ENCODE measurements at regions not wholly inside any gene's neighbourhood (a gene's known extent, or its start where the extent isn't known, plus 50 kb on each side); places are given as distances from the start of the nearest gene placed in this dataset.
"Not testable (repeated sequence)": the region's sequence is repeated elsewhere in the genome, so short reads cannot be mapped to it uniquely, and the experiment has no call there.

DNA sequence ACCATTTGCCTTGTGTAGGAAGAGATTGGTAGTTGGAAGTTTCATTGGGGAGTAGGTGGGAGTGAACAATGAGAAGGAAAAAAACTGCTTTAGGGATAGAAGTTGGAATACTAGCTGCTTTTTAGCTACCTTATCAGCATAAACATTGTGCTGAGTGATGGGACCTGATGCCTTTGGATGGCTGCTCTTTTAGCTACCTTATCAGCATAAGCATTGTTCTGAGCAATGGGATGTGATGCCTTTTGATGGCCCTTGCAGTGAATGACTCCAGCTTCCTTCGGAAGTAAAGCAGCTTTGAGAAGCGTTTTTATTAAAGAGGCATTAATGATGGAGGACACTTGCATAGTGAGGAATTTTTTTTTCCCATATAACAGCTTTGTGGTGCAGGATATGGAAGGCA is 168.2 kb upstream of the NLGN4Y start:
- no peak for DNase-seq

DNA sequence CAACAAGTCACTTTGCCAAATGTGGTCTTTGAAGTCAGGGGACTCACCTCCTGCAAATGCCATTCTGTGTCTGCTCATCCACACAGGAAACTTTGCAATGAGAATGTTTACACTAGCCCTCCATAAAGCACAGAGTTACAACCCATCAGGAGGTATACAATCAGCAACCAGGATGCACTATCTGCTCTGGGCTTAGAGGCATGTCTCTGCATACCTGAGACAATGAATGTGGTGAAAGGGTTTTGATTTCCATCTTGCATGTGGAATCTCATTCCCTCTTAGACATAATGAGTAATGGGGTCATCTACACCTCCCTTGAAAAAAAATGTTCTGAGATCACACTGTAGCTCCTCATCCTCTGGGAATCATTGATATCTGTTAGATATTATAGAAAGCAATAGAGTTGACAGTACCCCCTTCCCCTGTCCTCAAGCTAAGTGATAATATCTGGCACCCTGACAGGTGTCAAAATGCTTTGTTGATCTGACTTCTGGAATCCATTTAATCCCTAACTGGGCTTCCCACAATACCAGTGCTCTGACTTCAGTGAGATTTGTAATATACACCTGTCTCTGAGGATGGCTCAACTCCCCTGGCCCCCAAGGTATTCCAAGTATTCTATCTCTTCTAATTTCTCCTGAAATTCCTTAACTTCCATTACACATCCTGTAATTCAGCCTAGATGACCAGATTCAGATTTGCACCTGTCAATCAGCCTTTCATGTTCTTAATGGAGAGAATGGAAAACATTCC is 163.4 kb upstream of the NLGN4Y start:
- no peak for DNase-seq

- no peak for DNase-seq
Measured at GRCh38 chrY:14373608-14374007, 150.7 kb upstream of the NLGN4Y start.

- no peak for DNase-seq
Measured at GRCh38 chrY:14378217-14378616, 146.1 kb upstream of the NLGN4Y start.

DNA sequence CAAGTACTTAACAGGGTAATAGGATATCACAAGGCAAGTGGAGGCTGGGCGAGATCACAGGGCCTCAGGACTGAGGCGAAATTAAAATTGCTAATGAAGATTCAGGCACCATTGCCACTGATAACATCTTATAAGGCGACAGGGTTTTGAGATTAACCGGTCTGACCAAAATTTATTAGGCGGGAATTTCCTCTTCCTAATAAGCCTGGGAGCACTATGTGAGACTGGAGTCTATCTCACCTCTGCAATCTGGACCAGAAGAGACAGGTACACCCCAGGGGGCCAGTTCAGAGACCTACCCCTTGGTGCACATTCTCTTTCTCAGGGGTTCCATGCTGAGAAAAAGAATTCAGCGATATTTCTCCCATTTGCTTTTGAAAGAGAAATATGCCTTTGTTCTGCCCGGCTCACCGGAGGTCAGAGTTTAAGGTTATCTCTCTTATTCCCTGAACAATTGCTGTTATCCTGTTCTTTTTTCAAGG is 113.7 kb upstream of the NLGN4Y start:
- not testable (repeated sequence) for DNase-seq

DNA sequence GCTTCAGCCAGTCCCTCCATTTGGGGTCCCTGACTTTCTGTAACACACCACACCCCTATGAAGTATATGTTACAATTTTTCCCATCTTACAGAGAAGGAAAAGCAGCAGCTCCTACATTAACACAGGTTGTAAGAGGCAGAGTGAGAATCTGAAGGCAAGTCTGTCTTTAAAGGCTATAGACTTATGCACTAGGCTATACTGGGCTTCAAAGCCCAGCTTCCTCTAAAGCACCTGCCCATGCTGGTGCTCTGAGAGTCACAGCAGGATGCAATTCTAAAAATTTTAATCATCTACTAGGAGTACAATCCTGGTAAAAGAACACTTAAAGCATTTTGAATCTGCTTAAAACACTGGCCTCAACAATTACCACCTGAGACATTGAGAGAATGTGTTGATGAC is 113.0 kb upstream of the NLGN4Y start:
- DNase-seq: no peak

GRCh38 chrY:14436546-14436945 is 87.8 kb upstream of the NLGN4Y start:
- DNase-seq: no peak

DNA sequence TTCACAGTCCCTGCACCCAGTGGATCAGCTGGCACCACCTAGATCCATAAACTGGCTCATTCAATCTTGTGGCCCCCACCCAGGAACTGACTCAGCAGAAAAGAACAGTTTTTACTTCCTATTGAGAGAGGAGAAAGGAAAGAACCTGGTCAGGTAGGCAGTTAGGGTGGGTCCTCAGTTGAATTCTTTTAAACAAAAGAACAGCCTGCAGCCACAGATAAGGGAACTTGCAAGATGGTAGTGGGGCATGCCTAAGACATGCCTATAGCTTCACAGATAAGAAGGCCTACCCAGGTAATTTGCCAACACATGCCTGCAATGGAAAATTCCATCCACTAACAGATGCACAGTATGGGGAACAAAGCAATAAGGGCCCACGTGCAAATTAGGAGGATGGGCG is 86.7 kb upstream of the NLGN4Y start:
- no peak for DNase-seq

DNA sequence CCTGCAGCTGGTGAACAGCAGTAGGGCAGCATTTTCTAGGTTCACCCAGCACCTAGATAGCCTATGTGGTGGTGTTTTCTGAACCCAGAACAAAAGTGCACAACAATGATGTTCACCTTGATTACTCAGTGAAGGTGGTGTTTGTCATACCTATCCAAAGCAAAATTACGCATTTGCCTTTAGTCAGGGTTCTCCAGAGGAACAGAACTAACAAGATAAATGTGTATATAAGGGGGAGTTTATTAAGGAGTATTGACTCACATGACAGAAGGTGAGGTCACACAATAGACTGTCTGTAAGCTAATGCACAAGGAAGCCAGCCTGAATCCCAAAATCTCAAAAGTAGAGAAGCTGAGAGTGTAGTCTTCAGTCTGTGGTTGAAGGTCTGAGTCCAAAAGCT is 85.9 kb upstream of the NLGN4Y start:
- DNase-seq: no peak

DNA sequence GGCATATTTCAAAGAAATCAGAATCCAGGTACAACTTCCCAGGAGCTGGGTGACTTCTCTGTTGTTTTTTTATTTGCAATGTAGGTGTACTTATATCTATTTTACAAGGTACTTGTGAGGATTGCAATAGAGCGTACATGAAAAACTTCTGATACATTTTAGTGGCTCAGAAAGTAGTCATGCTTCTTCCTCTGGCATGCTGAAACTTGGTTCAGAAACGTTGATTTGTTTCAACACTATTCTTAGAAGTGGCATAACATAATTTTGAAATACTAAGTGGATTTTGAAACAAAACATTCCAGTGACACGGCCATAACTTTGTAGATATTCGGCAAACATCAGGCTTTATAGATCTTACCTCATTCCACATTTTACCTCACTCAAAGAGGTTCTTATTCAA is 79.8 kb upstream of the NLGN4Y start:
- no peak for DNase-seq

DNA sequence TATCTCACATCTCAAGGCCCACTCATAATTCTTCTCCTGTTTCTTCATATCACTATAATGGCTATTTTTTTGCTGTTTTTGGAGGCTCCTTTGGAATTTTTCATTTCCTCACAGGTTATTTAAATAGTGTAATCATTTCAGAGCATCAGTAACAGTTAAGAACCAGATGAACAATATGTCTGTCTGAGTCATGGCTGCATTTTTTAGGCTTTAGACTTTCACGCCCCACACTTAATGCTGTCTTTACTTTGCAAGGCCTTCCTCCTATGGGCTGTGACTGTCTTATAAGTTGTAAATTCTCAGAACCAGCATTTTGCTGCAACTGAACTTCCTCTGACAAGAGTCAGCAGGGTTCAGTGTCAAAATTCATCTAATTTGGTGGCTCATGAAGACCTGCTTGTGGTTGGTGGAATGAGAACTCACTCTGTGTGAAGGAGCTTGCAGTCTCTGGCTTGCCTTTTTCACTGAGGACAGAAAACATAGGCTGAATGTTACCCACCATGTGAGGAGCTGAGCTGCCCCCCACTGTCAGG is 56.1 kb upstream of the NLGN4Y start:
- no peak for DNase-seq

GRCh38 chrY:14472421-14472820 is 51.9 kb upstream of the NLGN4Y start:
- DNase-seq: no peak

GRCh38 chrY:14473320-14473719 is 51.0 kb upstream of the NLGN4Y start:
- no peak for DNase-seq

All from CD4-positive, alpha-beta T cell treated with Interleukin-1 beta for 1 hour (primary cell).